ENCODE measurements at regions not wholly inside any gene's neighbourhood (a gene's known extent, or its start where the extent isn't known, plus 50 kb on each side); places are given as distances from the start of the nearest gene placed in this dataset.

DNA sequence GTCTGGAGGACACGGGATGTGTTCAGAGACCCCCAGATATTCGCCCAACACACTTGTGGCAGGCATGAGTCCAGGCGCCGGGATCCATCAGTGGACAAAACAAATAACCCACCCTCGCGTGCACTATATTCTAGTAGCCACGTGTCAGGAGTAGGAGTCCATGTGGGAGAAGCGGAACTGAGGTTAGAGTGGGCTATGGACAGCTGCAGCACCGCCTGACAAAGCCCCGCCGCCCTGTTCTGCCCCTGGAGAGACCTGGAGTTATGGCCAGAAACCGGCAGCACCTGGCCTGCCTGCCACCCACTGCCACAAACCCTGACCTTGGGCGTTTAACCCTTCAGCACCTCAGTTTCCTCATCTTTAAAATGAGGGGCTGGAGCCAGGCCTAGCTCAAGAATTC lies 181.0 kb upstream of the RNF32 start:
- no peak for DNase-seq (ENCODE audit: low read depth in 4 of 4, low spot score in 3 of 4)

DNA sequence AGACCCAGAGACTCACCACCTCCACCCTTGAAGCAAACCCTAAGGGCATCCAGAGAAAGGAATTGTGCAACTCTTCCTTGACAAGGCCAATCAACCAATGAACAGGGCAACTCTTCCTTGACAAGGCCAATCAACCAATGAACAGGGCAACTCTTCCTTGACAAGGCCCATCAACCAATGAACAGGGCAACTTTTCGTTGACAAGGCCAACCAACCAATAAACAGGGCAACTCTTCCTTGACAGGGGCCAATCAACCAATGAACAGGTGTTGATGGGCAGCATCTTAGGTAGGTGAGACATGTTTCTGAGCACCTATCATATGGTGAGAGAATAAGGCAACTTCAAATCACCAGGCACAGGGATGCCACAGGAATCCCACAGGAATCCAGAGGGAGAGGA lies 181.5 kb upstream of the RNF32 start:
- no peak for DNase-seq (ENCODE audit: low read depth in 4 of 4, low spot score in 3 of 4)

DNA sequence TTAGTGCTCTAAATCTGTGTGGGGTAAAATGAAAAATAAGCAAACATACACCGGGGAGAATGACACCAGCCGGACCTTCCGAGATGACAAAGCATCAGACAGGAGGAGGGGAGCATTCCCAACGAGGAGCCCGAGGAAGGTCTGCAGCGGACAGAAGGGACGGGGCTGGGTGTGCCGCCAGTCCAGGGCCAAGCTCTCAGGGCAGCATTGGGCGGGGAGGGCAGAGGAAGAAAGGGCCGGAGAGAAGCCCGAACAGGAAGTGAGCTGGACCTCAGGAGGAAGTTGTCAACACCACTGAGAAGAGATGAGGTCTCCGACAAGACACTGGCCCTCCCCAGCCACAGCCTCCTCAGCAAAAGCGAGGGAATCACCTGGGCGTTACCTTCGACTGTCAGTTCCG lies 182.6 kb upstream of the RNF32 start:
- no peak for DNase-seq (ENCODE audit: low read depth in 4 of 4, low spot score in 3 of 4)

DNA sequence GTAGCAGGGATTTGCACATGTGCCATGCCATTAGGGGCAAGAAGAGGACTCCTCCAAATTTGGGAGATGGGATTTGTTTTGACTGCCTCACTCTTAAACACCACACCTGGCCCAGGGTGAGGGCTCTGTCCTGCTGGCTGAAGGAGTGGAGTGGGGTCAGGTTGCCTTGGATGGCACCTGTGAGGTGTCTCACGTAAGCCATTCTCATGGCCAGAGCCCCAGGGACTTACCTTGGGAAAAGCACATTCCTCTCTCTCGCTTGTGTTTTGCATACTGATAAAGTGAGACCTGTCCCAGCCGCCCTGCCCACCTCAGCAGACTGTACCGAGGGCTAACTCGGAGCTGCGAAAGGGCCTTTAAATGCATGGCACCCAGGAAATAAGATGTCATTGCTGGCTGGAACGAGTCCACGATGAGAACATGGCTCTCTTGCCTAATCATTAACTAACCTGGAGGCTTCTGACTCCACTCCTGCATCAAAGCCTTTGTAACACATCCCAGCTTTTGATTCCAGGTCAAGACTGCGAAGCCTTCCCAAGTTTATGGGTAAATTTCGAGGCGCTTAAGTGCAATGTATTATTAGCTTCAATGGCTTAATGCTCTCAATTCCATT lies 184.0 kb upstream of the RNF32 start:
- no peak for DNase-seq (ENCODE audit: low read depth in 4 of 4, low spot score in 3 of 4)

DNA sequence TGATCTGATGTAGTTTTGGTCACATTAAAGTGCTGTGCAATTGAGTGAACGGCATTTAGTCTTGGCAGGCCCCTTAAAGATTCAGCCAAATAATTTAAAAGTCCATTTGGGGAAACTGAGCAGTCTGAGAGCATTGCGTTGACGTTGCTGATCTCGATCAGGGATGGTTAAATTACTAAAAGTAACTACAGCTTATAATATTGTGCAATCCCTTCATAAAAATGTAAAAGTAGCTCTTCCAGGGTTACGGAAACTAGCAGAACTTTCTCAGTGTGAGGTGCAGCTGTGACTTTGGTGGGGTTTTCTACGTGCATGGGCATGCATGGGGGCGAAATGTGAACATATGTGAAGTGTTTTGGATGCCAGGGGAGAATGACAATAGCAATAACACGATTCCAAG lies 184.5 kb upstream of the RNF32 start:
- no peak for DNase-seq (ENCODE audit: low read depth in 4 of 4, low spot score in 3 of 4)

DNA sequence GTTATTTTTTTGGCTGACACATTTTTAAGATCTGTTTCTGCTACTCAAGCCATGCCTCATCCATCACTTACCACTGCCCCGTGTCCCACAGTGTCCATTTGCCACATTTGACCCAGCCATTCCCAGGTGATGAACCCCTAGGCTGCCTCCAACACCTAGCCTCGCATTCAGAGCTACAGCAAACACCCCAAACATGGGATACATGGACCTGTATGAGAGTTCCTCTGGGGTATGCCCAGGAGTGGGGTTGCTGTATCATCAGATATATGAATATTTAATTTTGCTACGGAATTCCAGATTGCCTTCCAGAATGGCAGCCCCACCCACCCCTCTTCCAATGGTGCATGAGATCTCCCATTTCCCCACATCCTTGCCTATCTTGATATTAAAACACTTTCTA lies 190.1 kb upstream of the RNF32 start:
- DNase-seq (ENCODE audit: low read depth in 4 of 4, low spot score in 3 of 4): no peak

DNA sequence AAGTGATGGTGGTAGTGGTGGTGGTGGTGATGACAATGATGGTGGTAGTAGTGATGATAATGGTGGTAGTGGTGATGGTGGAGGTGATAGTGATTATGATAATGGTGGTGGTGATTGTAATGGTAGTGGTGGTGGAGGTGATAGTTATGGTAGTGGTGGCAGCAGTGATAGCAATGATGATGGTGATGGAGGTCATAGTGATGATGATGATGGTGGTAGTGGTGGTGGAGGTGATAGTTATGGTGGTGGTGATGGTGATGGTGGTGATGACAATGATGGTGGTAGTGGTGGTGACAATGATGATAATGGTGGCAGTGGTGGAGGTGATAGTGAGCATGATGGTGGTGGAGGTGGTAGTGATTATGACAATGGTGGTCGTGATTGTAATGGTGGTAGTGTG lies 191.7 kb upstream of the RNF32 start:
- DNase-seq (ENCODE audit: low read depth in 4 of 4, low spot score in 3 of 4): no peak

DNA sequence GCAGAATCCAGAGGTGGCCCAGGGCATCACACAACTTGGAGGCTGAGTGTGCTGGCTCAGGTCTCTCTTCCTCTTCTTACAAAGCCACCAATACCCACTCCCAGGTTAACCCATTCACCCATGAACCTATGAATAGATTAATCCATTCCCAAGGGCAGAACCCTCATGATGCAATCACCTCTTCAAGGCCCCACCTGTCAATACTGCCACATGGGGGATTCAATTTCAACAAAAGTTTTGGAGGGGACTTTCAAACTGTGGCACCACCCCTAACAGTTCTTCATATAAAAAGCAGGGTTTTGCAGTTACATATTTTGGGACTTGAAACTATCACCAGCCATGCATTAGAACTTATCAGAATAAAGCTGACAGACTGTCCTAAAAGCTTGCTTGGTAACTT lies 193.6 kb upstream of the RNF32 start:
- no peak for DNase-seq (ENCODE audit: low read depth in 4 of 4, low spot score in 3 of 4)

DNA sequence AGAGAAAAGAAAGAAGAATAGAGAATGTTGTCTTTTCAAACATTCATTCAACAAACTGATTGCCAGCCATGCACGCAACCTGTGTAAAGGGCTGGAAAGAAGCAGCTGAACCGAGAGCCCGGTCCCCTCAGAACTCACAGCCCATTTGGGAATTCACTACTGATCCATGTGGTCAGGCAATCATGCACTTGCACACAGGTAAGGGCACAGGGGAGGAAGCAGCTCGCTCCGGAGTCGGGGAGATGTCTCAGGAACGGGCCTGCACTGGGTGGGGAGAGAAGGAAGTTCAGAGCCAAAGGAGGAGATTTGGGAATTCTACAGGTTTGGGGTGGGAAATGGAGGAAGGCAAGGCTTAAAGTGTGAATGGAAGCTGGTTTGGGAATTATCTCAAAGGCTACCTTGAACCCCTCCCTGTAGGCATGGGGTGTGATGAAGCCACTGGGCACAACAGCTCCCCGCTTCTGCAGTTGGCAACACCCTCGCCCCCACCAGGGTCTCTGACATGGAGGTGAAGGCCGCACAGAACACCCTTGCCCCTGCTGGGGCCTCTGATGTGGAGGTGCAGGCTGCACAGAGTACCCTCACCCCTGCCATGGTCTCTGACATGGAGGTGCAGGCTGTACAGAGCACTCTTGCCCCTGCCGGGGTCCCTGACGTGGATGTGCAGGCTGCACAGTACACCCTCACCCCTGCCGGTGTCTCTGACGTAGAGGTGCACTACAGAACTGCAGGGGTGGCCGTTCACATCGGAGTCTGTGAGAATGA lies 194.4 kb upstream of the RNF32 start:
- no peak for DNase-seq (ENCODE audit: low read depth in 4 of 4, low spot score in 3 of 4)

DNA sequence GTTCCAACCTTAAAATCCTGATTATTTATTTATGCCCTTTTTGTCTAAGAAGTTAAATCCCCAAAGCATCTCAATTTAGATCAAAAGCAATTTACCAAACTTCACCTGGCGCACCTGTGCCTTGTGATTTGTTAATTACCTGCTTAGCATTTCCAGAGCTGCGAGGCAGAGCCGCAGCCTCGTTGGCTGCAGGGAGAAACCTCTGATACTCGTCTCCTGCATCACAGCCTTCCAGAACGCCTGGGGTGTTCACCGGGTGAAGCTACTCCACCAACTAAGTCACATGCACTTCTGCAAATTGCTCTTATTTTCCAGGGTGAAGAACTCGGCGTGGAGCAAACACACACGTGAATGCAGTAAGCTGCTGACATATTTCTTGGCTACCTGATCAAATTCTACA lies 198.1 kb upstream of the RNF32 start:
- no peak for DNase-seq (ENCODE audit: low read depth in 4 of 4, low spot score in 3 of 4)

DNA sequence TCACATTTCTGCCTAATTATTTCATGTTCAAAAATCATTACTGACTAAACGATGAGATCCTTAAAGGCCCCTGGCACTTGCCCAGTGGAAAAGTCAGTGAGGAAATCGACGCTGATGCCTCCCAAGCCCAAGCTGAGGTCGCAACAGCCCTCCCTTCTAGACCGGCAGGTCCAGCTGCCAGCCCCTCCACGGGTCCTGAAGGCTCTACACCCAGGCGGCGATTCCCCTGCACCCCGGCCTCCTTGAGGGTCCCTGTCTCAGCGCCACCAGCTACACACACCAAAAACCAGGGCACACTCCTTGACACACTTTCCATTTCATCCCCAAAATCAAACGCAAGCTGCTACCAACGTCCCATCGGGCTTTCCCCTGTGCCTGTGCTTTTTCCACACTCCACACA lies 200.1 kb upstream of the RNF32 start:
- DNase-seq (ENCODE audit: low read depth in 4 of 4, low spot score in 3 of 4): no peak

DNA sequence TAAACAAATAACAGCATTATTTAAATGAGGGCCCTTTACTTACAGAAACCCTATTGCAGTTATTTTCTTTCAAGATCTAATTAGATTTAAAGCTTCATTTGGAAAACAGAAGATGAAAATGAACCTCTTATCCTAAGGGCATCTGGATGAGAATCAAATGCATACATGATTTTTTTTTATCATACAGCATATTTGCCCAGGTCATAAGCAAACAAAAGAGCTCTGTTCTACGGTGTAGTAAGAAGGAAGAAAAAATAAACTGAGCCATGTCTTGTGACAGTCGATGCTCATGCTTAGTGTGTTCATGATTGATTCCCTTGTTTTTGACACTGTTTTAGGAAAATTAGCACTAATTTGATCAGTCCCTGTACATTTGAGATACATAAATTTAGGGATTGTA lies 202.6 kb upstream of the RNF32 start:
- DNase-seq (ENCODE audit: low read depth in 4 of 4, low spot score in 3 of 4): no peak

DNA sequence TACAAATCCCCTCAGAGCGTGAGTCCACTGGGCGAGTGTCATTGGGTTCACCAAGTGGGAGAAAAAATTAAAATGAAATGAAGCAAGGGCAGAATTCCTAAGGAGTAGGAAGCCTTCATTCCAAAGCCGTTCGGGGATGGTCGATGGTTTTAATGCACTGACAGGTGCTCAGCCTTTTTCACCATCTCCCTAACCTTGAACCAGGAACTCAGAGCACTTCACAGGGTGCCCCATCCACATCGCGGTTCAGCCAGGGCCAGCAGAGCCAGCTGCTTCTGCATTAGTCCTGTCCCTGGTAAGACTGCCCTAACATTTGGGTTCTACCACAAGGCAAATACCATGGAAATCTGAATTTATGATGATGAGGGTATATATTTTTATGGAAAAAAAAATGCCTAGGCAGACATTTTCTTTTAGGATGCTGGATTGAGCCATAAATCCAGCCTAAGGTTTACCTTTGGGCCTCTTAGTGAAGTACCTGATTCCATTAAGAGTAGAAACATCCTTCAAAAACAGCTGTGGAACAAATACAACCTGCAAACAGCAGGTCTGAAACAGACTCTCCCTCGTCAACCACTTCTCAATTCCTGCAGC lies 203.5 kb upstream of the RNF32 start:
- no peak for DNase-seq (ENCODE audit: low read depth in 4 of 4, low spot score in 3 of 4)

DNA sequence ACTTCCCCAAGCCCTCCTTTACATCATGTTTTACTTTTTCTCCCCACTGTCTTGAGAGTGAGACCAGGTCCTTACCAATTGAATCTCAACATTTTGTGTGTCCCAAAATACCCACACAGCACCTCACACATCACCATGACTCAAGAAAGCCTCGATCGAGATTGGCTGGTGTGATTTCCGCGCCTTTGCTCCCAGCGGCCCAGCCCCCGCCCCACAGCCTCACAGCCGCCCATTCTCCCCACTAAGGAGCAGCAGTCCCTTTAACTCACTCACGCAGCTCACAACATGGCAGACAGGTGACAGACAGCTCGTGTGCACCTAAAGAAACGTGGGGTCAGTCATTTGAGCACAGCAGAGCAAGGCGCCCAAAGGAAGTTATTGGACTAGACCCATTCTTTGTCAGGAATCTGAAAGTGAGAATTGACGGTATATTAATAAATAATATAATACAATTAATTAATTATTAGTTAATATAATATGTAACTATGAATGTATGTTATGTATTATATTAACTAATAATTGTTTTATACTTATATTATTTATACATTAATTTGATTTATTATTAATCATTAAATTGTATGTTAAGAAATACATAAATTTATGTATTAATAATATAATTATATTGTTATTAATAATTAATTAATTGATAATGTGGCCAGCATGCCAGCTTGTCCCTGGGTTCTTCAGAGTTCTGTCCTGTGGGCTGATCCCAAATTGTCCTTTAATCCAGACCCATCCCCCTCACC lies 204.9 kb upstream of the RNF32 start:
- DNase-seq (ENCODE audit: low read depth in 4 of 4, low spot score in 3 of 4): no peak

DNA sequence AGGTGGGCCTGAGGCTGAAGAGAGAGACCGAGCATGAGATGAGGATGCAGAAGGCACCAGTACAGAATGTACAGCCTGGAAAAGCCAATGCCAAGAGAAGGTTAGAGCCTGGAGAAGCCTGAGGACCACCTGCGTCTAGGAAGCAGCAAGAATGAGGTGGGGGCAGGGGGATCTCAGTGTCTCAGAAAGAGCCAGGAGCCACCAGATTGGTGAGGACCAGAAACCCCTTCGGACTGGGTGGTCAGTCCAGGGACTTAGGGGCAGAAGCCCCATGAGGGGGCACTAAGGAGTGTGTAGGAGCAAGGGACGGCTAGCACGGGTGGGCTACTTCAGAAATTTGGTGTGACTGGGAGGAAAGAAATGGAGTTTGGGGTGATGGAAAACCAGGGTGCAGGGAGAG lies 205.9 kb upstream of the RNF32 start:
- no peak for DNase-seq (ENCODE audit: low read depth in 4 of 4, low spot score in 3 of 4)

DNA sequence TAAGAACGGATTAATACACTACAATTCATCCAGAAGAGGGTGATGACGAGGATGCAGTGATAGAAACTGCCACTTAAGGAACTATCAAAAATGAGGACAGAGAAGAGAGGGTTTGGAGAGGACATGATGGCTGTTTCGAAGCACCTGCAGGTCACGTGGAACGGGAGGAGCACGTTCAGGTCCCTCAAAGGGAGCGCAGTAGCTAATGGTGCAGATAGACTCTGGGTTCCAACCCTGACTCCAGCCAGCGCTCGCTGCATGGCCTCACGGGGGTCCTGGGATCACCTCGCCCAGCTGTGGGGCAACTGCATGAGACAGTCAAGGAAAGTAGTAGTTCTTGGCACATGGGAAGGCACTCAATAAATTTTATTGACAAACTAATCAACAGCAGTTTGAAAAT lies 208.6 kb upstream of the RNF32 start:
- DNase-seq (ENCODE audit: low read depth in 4 of 4, low spot score in 3 of 4): no peak

DNA sequence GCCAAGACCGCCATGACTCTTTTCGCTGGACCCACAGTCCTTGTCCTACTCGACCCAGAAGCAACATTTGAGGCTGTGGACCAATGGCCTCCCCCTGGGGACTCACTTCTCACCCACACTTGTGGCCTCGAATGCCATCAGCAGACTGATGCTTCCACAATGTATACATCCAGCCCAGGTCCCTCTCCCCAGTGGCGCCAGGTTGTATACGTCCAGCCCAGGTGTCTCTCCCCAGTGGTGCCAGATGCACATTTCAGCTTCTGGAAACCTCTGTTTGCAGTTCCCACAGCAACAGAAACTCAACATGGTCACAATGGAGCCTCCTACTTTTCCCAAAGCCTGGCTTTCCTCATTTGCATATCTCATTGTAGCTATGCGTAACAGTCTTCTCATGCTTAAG lies 210.5 kb upstream of the RNF32 start:
- DNase-seq (ENCODE audit: low read depth in 4 of 4, low spot score in 3 of 4): no peak

DNA sequence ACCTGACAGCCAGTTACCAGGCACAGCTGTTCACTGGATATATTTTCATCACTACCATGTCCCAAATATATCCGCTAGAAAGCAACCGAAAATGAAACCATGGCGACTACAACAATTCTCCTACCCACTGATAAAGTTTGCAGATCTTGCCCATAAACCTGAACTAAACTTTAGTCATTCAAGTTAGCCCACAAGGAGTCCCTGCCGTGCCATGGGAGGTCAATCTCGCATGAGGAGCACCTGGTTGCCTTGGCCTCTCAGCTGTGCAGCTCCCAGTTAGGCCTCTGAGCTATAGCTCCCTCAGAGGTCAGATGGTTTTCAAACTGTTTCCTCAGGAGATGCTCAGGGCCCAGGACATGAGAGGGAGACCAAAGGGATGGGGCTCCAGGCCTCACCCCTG lies 211.1 kb upstream of the RNF32 start:
- DNase-seq (ENCODE audit: low read depth in 4 of 4, low spot score in 3 of 4): no peak

DNA sequence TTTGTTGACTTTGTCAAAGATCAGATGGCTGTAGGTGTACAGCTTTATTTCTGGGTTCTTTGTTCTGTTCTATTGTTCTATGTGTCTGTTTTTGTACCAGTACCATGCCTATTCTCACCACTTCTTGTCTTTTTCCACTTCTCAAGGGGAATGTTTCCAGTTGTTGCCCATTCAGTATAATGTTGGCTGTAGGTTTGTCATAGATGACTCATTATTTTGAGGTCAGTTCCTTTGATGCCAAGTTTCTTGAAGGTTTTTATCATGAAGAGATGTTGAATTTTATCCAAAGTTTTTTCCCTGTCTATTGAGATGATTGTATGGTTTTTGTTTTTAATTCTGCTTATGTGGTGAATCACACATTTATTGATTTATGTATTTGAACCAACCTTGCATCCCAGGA lies 216.7 kb upstream of the RNF32 start:
- no peak for DNase-seq (ENCODE audit: low read depth in 4 of 4, low spot score in 3 of 4)

DNA sequence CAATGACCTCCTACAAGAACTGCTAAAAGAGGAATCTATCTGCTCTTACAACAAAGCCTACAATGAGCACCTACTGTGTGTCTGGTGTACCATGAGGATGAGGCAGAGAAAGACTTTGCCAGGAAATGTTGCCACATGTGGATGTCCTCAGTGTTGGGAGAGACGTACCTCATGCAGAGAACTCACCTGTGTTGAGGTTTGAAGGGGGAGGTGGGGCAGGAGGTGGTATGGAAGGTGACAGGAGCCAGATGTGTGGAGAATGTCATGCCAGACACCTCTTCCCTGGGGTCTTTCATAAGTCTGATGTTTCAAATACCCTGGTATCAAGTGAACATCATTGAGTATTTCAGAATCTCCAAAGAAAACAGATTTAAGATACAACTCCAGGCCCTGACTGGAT lies 220.1 kb upstream of the RNF32 start:
- DNase-seq (ENCODE audit: low read depth in 4 of 4, low spot score in 3 of 4): no peak

DNA sequence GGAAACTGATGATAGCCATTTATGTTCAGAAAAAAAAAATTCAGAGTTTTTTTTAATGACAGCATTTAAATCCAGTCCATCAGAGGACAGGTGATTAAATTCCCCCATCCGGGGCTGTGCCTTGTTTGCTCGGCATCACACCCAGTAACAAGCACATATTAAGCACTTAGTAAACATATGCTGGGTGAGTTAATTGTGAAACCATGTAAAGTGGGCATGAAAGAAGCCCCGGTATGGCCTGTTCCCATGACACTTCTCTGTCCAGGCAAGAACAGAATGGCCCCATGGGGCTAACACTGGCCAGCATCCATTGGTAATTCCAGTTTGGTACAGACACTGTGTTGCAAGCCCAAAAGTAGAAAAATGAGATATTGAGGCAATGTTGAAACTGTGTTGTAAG lies 220.8 kb upstream of the RNF32 start:
- no peak for DNase-seq (ENCODE audit: low read depth in 4 of 4, low spot score in 3 of 4)

DNA sequence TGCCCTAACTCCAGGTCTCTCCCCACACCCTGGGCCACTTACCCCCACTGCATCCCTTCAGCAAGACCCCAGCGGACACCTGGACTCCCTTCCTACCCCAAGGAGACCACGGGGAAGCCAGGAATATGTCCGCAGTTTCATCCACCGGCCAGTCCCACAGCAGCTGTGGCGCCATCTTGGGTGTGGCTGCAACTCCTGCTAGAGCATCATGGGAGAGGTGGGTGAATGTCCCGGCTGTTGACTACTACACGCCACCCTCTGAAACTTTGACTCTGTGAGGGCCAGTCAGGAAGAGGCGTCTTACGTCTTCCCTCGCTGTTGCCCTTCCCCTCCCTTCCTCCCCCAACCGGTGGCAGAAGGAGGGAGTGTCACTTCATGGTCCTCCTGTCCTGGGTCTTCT lies 238.3 kb upstream of the RNF32 start:
- DNase-seq (ENCODE audit: low read depth in 4 of 4, low spot score in 3 of 4): no peak
